Neural progenitor cell (in vitro differentiated cells): ENCODE measurements at regions not wholly inside any gene's neighbourhood (a gene's known extent, or its start where the extent isn't known, plus 50 kb on each side); places are given as distances from the start of the nearest gene placed in this dataset.

ENCODE experiments used
- EZH2phosphoT487 ChIP-seq: fragments of 200-600 bp; sonication (generic); IDR thresholded peaks from 2 replicates; pipeline ENCODE4 v1.6.1; 2017; ENCODE audit warnings: antibody characterized with exemption
- TF ChIP-seq, protein P1 (sequence below): fragments of 200-600 bp; sonication (generic); IDR thresholded peaks from 2 replicates; pipeline ENCODE4 v1.5.1; 2017; ENCODE audit warnings: antibody characterized with exemption, mild to moderate bottlenecking

DNA sequence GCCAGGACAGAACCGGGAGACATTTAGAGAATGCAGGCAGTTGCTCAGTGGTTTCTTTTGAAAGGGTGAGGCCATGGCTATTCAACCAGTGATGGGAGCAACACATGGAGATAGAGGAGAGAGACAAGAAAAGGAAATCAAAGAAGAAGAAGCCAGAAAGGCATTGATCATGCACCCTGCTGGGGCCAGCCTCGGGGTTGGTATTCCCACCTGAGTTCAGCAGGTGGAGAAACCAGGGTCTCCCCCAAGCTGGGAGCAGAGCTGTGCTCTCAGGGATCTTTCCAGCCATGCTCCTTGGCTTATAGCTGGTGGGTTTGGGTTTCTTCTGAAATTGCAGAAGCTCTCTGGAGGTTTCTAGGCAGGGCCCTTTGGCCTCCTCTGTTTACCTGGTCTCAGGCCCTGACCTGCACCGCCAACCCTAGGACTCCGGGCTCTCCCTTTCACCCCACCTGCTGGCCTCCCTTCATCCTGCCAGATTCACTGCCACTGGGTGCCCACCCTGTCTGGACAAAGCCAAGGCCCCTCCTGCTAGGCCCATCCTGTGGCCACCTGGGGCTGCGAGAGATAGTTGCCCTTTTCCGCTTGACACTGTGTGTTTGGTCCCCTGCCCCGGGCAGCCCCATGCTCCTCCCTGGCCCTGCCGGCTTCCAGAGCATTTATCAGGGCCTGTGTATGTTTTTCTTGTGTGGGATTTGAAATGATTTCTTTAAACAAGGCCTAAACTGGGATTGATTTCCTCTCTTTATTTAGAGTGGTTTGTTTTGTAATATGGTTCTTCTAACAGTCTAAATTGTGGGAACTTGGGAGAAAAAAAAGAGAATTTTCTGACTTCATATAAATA, 126.7 kb downstream of the DDX1 start:
- TF ChIP-seq, protein P1, sequence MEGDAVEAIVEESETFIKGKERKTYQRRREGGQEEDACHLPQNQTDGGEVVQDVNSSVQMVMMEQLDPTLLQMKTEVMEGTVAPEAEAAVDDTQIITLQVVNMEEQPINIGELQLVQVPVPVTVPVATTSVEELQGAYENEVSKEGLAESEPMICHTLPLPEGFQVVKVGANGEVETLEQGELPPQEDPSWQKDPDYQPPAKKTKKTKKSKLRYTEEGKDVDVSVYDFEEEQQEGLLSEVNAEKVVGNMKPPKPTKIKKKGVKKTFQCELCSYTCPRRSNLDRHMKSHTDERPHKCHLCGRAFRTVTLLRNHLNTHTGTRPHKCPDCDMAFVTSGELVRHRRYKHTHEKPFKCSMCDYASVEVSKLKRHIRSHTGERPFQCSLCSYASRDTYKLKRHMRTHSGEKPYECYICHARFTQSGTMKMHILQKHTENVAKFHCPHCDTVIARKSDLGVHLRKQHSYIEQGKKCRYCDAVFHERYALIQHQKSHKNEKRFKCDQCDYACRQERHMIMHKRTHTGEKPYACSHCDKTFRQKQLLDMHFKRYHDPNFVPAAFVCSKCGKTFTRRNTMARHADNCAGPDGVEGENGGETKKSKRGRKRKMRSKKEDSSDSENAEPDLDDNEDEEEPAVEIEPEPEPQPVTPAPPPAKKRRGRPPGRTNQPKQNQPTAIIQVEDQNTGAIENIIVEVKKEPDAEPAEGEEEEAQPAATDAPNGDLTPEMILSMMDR, result no peak
- no peak for TF ChIP-seq EZH2phosphoT487
